Endothelial cell (in vitro differentiated cells): ENCODE measurements at regions not wholly inside any gene's neighbourhood (a gene's known extent, or its start where the extent isn't known, plus 50 kb on each side); places are given as distances from the start of the nearest gene placed in this dataset.

Experiments used
- DNase-seq: peaks from one replicate; pipeline ENCODE4 v3.0.0; 2021; ENCODE audit warnings: low spot score
- H3K27ac Mint-ChIP-seq: one replicate; pipeline ENCODE4 v1.8.0; 2021; ENCODE audit warnings: mixed read lengths, inconsistent platforms; ENCODE audit not compliant: unreplicated experiment
- H3K27me3 Mint-ChIP-seq: one replicate; pipeline ENCODE4 v1.8.0; 2021; ENCODE audit warnings: mild to moderate bottlenecking, moderate library complexity, mixed read lengths, inconsistent platforms; ENCODE audit not compliant: unreplicated experiment
- H3K36me3 Mint-ChIP-seq: one replicate; pipeline ENCODE4 v1.8.0; 2021; ENCODE audit warnings: mild to moderate bottlenecking, low read depth, mixed read lengths, inconsistent platforms; ENCODE audit not compliant: unreplicated experiment
- H3K4me1 Mint-ChIP-seq: one replicate; pipeline ENCODE4 v1.8.0; 2021; ENCODE audit warnings: mild to moderate bottlenecking, mixed read lengths, inconsistent platforms; ENCODE audit not compliant: unreplicated experiment
- H3K4me3 Mint-ChIP-seq: one replicate; pipeline ENCODE4 v1.8.0; 2021; ENCODE audit warnings: mild to moderate bottlenecking, mixed read lengths, inconsistent platforms; ENCODE audit not compliant: unreplicated experiment
- H3K9me3 Mint-ChIP-seq: one replicate; pipeline ENCODE4 v1.8.0; 2021; ENCODE audit warnings: mixed read lengths, inconsistent platforms; ENCODE audit not compliant: unreplicated experiment
- TF ChIP-seq, protein P1 (sequence below): fragments of 200-600 bp; sonication (generic); IDR thresholded peaks from one replicate; pipeline ENCODE4 v1.5.0; 2021; ENCODE audit warnings: antibody characterized with exemption; ENCODE audit not compliant: unreplicated experiment

DNA sequence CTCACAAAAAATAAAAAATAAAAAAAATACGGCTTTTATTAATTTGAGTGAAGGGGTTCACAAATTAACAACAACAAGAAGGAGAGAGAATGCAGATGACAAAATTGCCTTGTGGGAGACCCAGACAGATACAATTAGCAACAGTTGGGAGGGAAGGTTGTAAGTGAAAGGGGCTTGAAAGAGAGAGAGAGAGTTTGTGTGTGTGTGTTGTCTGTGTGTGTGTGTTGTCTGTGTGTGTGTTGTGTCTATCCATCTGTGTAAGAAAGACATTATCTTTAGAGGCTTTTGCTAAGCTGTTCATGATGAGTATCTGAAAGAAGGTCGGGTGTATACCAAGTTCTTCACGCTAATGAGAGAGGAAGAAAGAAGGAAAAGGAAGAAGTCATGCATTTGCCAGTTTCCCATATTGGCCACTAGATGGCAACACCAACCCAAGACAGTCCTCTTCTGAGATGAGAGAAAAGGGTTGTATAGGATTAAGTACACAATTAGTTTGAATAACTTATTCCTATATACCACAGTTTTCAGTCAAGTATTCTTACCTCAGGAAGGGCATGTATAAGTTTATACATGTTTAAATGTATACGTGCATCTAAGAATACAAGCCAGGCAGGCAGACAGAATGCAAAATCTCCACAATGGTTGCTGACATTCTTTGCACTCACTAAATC, 63.7 kb upstream of the CD2AP start:
- Mint-ChIP-seq H3K4me1 (peaks cover 13% of the 10 kb centered on the region), H3K27me3 (no peaks in the 10 kb centered on the region), H3K4me3 (no peak overlapping the region), H3K36me3 (no peaks in the 10 kb centered on the region), H3K9me3 (no peaks in the 10 kb centered on the region), H3K27ac (peak overlapping the region; percentile 27)
- TF ChIP-seq, protein P1, sequence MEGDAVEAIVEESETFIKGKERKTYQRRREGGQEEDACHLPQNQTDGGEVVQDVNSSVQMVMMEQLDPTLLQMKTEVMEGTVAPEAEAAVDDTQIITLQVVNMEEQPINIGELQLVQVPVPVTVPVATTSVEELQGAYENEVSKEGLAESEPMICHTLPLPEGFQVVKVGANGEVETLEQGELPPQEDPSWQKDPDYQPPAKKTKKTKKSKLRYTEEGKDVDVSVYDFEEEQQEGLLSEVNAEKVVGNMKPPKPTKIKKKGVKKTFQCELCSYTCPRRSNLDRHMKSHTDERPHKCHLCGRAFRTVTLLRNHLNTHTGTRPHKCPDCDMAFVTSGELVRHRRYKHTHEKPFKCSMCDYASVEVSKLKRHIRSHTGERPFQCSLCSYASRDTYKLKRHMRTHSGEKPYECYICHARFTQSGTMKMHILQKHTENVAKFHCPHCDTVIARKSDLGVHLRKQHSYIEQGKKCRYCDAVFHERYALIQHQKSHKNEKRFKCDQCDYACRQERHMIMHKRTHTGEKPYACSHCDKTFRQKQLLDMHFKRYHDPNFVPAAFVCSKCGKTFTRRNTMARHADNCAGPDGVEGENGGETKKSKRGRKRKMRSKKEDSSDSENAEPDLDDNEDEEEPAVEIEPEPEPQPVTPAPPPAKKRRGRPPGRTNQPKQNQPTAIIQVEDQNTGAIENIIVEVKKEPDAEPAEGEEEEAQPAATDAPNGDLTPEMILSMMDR: peak; percentile 88
- peak; percentile 13 for DNase-seq

DNA sequence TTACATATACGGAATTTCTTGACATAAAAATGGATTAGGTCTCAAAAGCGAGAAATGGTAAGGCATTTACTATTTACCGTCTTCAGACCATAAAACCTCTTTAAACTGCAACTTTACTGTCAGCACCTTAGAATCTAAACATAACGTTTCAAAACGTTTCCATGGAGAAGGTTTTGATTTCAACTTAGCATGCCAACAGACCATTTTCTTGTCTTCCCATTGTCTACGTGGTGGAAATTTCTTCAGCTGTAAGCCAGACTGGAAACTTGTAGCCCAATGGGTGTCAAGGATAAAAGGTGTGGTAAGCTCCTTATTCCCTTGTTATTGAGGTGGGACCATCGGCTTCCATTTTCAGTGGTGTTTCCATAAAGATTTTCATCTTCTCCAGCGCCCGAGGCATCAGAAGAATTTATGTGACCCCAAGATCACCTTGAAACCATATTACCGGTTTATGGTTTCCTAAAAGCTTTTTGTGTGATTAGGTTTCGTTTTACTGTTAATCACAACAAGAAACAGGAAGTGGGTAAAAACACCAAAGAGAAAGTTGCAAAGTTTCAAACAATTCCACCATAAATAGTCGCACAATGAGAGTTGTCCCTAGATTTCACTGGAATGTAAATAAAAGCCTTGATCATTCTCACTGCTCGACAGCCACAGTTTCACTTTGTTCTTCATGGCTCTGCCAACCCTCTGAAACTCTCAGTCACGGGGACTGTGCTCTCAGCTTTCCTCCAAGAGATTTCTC, 63.0 kb upstream of the CD2AP start:
- Mint-ChIP-seq H3K4me3 (no peak overlapping the region), H3K27me3 (no peaks in the 10 kb centered on the region)

DNA sequence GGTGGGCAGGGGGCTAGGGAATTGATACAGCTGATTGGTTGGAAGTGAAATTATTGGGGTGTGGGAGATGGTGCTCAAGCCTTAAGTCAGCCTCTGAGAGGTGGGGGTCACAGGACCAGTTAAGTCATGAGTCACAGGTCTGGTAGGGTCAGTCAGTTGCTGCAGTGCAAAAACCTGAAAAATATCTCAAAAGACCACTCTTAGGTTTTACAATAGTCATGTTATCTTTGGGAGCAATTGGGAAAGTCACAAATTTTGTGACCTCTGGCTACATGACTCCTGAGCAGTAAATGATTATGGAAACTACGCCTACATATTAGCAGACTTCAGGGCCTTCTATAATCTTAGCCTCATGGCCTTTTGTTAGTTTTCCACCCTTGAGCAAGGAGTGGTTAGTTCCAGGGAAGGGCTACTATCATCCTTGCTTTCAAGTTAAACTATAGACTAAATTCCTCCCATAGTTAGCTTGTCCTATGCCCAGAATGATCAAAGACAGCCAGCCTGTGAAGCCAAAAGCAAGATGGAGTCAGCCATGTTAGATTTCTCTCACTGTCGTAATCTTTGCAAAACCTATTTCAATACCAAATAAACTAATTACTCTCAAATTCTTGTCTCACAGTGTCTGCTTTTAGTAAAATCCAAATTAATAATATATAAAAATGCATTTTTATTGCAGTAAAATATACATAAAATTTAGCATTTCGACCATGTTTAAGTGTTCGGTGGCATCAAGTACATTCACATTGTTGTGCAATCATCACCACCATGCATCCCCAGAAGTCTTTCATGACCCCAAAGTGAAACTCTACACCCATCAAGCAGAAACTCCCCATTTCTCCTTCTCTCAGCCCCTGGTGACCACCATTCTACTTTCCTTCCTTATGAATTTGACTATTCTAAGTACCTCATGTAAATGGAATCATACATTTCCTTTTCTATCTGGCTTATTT, 60.9 kb upstream of the CD2AP start:
- DNase-seq: no peak
- TF ChIP-seq, protein P1: no peak

More for the DNA sequence above, 63.0 kb upstream of the CD2AP start:
- Mint-ChIP-seq H3K36me3 (no peaks in the 10 kb centered on the region), H3K9me3 (no peaks in the 10 kb centered on the region), H3K27ac (peak overlapping the region; percentile 27), H3K4me1 (peaks cover 13% of the 10 kb centered on the region)
- DNase-seq: no peak
- TF ChIP-seq, protein P1: no peak

DNA sequence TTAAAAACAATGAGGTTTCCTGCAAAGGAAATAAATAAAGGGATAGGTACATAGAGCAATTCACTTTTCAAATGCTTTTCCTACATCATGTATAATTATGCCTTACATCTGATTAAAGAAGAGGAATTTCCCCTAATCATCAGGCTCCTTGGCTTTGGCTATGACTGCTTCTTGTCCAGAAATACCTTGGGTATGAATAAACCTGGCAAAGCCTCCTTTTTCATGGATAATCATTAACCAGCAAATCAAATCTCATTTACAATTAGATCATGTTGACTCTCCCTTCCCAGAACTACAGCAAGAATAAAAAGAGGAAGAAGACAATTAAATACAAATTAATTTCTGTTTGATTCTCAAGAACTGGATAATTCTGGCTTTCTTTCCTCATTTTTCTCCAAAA, 58.0 kb upstream of the CD2AP start:
- no peak for DNase-seq
- Mint-ChIP-seq H3K4me3 (no peak overlapping the region), H3K36me3 (no peaks in the 10 kb centered on the region), H3K27me3 (peaks cover 6% of the 10 kb centered on the region), H3K4me1 (peaks cover 6% of the 10 kb centered on the region), H3K27ac (no peak overlapping the region), H3K9me3 (no peaks in the 10 kb centered on the region)
- TF ChIP-seq, protein P1: no peak

More for the DNA sequence above, 60.9 kb upstream of the CD2AP start:
- Mint-ChIP-seq H3K4me3 (no peak overlapping the region), H3K27ac (no peak overlapping the region), H3K36me3 (no peaks in the 10 kb centered on the region), H3K9me3 (no peaks in the 10 kb centered on the region), H3K4me1 (peaks cover 13% of the 10 kb centered on the region), H3K27me3 (peaks cover 1% of the 10 kb centered on the region)
